T-cell (primary cell): ENCODE measurements at regions not wholly inside any gene's neighbourhood (a gene's known extent, or its start where the extent isn't known, plus 50 kb on each side); places are given as distances from the start of the nearest gene placed in this dataset.

Source experiments
- ATAC-seq, 4 experiments: fragments of 200-7000 bp in 3 of 4; fragments of 150-1000 bp in 1 of 4; cut with Tn5 transposase; replicated peaks in 1 of 4; 1 replicate in 3 of 4; 2 replicates in 1 of 4; pipeline ENCODE4 v1.10.0; 2021; ENCODE audit warnings: moderate library complexity in 3 of 4, mild to moderate bottlenecking in 2 of 4, moderate number of reproducible peaks in 1 of 4
- CTCF ChIA-PET, 2 donors: fragments of 300-600 bp; sonication (Branson Sonifier 250); formaldehyde crosslinking; loops; one replicate each; lab custom pipeline; 2022; ENCODE audit warnings: antibody characterized with exemption in 2 of 2; lab: Charles Lee
- POLR2A ChIA-PET, 2 donors: fragments of 300-600 bp; sonication (Branson Sonifier 250); formaldehyde crosslinking; loops; one replicate each; lab custom pipeline; 2022; ENCODE audit warnings: antibody characterized with exemption in 2 of 2; lab: Charles Lee
- DNase-seq, 35 experiments: peaks; one replicate each; pipeline versions ENCODE4 v3.0.0 to v3.0.0-alpha.2; 2013 to 2023
- H3K27ac ChIP-seq: one replicate; pipeline ENCODE4 v1.5.1; 2013; ENCODE audit warnings: low read length
- H3K27me3 ChIP-seq, 2 experiments: replicated peaks in 1 of 2; 1 replicate in 1 of 2; 2 replicates in 1 of 2; pipeline versions ENCODE4 v1.6.1 to v1.7.0; 2013; ENCODE audit warnings: low read length in 1 of 2, mixed read lengths in 1 of 2; ENCODE audit not compliant: control insufficient read depth in 2 of 2, insufficient read depth in 2 of 2; ENCODE audit errors: extremely low read depth in 1 of 2
- H3K36me3 ChIP-seq, 2 donors: 1 replicate in 1 of 2; 2 replicates in 1 of 2; pipeline versions ENCODE4 v1.6.1 to v1.7.0; 2013; ENCODE audit warnings: low read length in 1 of 2; ENCODE audit not compliant: control insufficient read depth in 2 of 2, insufficient read depth in 1 of 2; ENCODE audit errors: extremely low read depth in 1 of 2
- H3K4me1 ChIP-seq, 2 experiments: 1 replicate in 1 of 2; 2 replicates in 1 of 2; pipeline versions ENCODE4 v1.6.1 to v1.7.0; 2013; ENCODE audit warnings: low read length in 2 of 2, mixed read lengths in 1 of 2; ENCODE audit not compliant: insufficient read depth in 2 of 2, control insufficient read depth in 1 of 2; ENCODE audit errors: extremely low read depth in 1 of 2
- H3K4me3 ChIP-seq, 2 donors: 1 replicate in 1 of 2; 2 replicates in 1 of 2; pipeline versions ENCODE4 v1.5.1 to v1.7.0; 2013; ENCODE audit warnings: mild to moderate bottlenecking in 2 of 2, low read length in 1 of 2, moderate library complexity in 1 of 2; ENCODE audit not compliant: control insufficient read depth in 1 of 2; ENCODE audit errors: extremely low read depth in 1 of 2
- H3K9me3 ChIP-seq: 2 replicates; pipeline ENCODE4 v1.7.0; 2013
- H3K27ac Mint-ChIP-seq, 2 donors: one replicate each; pipeline ENCODE4 v1.8.0; 2020 to 2021; ENCODE audit warnings: mild to moderate bottlenecking in 2 of 2, mixed read lengths in 2 of 2
- H3K27me3 Mint-ChIP-seq, 2 donors: one replicate each; pipeline ENCODE4 v1.8.0; 2021 to 2022; ENCODE audit warnings: mixed read lengths in 2 of 2
- H3K36me3 Mint-ChIP-seq: one replicate; pipeline ENCODE4 v1.8.0; 2021; ENCODE audit warnings: mixed read lengths
- H3K4me1 Mint-ChIP-seq, 3 donors: one replicate each; pipeline ENCODE4 v1.8.0; 2020 to 2022; ENCODE audit warnings: mixed read lengths in 3 of 3, mild to moderate bottlenecking in 1 of 3
- H3K4me3 Mint-ChIP-seq, 3 donors: one replicate each; pipeline ENCODE4 v1.8.0; 2020 to 2022; ENCODE audit warnings: mild to moderate bottlenecking in 3 of 3, mixed read lengths in 3 of 3, moderate library complexity in 3 of 3
- H3K9me3 Mint-ChIP-seq, 3 donors: one replicate each; pipeline ENCODE4 v1.8.0; 2020 to 2022; ENCODE audit warnings: mixed read lengths in 3 of 3
- WGBS: methylation state at CpG from one replicate; pipeline ENCODE4 v1.1.5; 2013; ENCODE audit warnings: missing lambda C conversion rate; ENCODE audit not compliant: insufficient coverage; 5-methylcytosine and 5-hydroxymethylcytosine counted together

- Mint-ChIP-seq H3K27ac (no peak overlapping the region), H3K9me3 (peaks cover 0 to 7% (median 0%) of the 10 kb centered on the region in 3 donors)
- no peak for ATAC-seq
Measured at GRCh38 chr18:22275706-22276333, 106.4 kb downstream of the GATA6 start.

GRCh38 chr18:22273101-22274039 is 104.0 kb downstream of the GATA6 start:
- H3K4me1 ChIP-seq = no peaks in the 10 kb centered on the region
- POLR2A ChIA-PET = interaction anchor here in 1 of 2 donors (0.6 kb wide), 1 partner anchor 16 kb away, joined by 3 read pairs; no protein-coding TSS in a partner anchor

More at GRCh38 chr18:22275706-22276333, 106.4 kb downstream of the GATA6 start:
- WGBS = 86% methylated on average over 8 of the region's 11 CpGs
- Mint-ChIP-seq H3K4me1 (no peaks in the 10 kb centered on the region), H3K4me3 (no peak overlapping the region), H3K27me3 (peaks cover 0 to 2% of the 10 kb centered on the region in 2 donors), H3K36me3 (no peaks in the 10 kb centered on the region)
- no peak for DNase-seq
- Histone ChIP-seq H3K4me3 (no peak overlapping the region), H3K27me3 (peaks cover 0 to 5% of the 10 kb centered on the region in 2 experiments), H3K9me3 (no peaks in the 10 kb centered on the region), H3K4me1 (no peaks in the 10 kb centered on the region), H3K27ac (no peak overlapping the region), H3K36me3 (no peaks in the 10 kb centered on the region)
- ChIA-PET CTCF (interaction anchor here in 1 of 2 donors (0.6 kb wide), 1 partner anchor 101 kb away, joined by 5 read pairs; no protein-coding TSS in a partner anchor), POLR2A (interaction anchor here in 1 of 2 donors (0.5 kb wide), 1 partner anchor 9 kb away, joined by 8 read pairs; no protein-coding TSS in a partner anchor)

GRCh38 chr18:22272242-22272641 is 102.9 kb downstream of the GATA6 start:
- Mint-ChIP-seq H3K4me1 (no peaks in the 10 kb centered on the region), H3K27me3 (peaks cover 3 to 5% of the 10 kb centered on the region in 2 donors), H3K4me3 (no peak overlapping the region), H3K36me3 (no peaks in the 10 kb centered on the region), H3K27ac (no peak overlapping the region), H3K9me3 (peaks cover 0 to 11% (median 0%) of the 10 kb centered on the region in 3 donors)
- DNase-seq (no peak), ATAC-seq (no peak)
- Histone ChIP-seq H3K9me3 (no peaks in the 10 kb centered on the region), H3K36me3 (no peaks in the 10 kb centered on the region), H3K4me3 (no peak overlapping the region), H3K4me1 (no peaks in the 10 kb centered on the region), H3K27me3 (no peaks in the 10 kb centered on the region), H3K27ac (no peak overlapping the region)
- ChIA-PET POLR2A (no interaction called here), CTCF (interaction anchor here in 1 of 2 donors (0.7 kb wide), 1 partner anchor 11 kb away, joined by 3 read pairs; no protein-coding TSS in a partner anchor)

More at GRCh38 chr18:22273101-22274039, 104.0 kb downstream of the GATA6 start:
- Histone ChIP-seq H3K4me3 (no peak overlapping the region), H3K36me3 (no peaks in the 10 kb centered on the region), H3K27ac (no peak overlapping the region), H3K9me3 (no peaks in the 10 kb centered on the region), H3K27me3 (no peaks in the 10 kb centered on the region)
- H3K9me3 Mint-ChIP-seq = peaks cover 0 to 11% (median 0%) of the 10 kb centered on the region in 3 donors
- CTCF ChIA-PET = no interaction called here
- no peak overlapping the region for H3K4me3 Mint-ChIP-seq
- no peaks in the 10 kb centered on the region for H3K4me1 Mint-ChIP-seq
- no peaks in the 10 kb centered on the region for H3K36me3 Mint-ChIP-seq
- H3K27ac Mint-ChIP-seq = no peak overlapping the region
- H3K27me3 Mint-ChIP-seq = peaks cover 0 to 5% of the 10 kb centered on the region in 2 donors
- no peak for ATAC-seq
- WGBS = no CpG with 5 or more reads among the region's 5 CpGs
- DNase-seq = no peak

GRCh38 chr18:22271030-22271429 is 101.6 kb downstream of the GATA6 start:
- Histone ChIP-seq H3K27me3 (no peaks in the 10 kb centered on the region), H3K27ac (no peak overlapping the region), H3K9me3 (no peaks in the 10 kb centered on the region), H3K4me3 (no peak overlapping the region), H3K4me1 (no peaks in the 10 kb centered on the region), H3K36me3 (no peaks in the 10 kb centered on the region)
- Mint-ChIP-seq H3K4me3 (no peak overlapping the region), H3K27ac (no peak overlapping the region), H3K27me3 (peaks cover 3 to 5% of the 10 kb centered on the region in 2 donors), H3K9me3 (peaks cover 0 to 11% (median 0%) of the 10 kb centered on the region in 3 donors), H3K36me3 (no peaks in the 10 kb centered on the region), H3K4me1 (no peaks in the 10 kb centered on the region)
- ATAC-seq = no peak
- WGBS = 73% methylated on average over 1 of the region's 1 CpG
- no peak for DNase-seq
- ChIA-PET CTCF (interaction anchor here in 1 of 2 donors (0.6 kb wide), 1 partner anchor 94 kb away, joined by 4 read pairs; no protein-coding TSS in a partner anchor), POLR2A (no interaction called here)

GRCh38 chr18:22268641-22269128 is 99.3 kb downstream of the GATA6 start:
- no CpG with 5 or more reads among the region's 4 CpGs for WGBS
- Mint-ChIP-seq H3K9me3 (peaks cover 0 to 4% (median 0%) of the 10 kb centered on the region in 3 donors), H3K4me3 (no peak overlapping the region), H3K27ac (no peak overlapping the region), H3K27me3 (peaks cover 3 to 5% of the 10 kb centered on the region in 2 donors), H3K36me3 (no peaks in the 10 kb centered on the region), H3K4me1 (no peaks in the 10 kb centered on the region)
- Histone ChIP-seq H3K27me3 (peaks cover 0 to 4% of the 10 kb centered on the region in 2 experiments), H3K36me3 (no peaks in the 10 kb centered on the region), H3K9me3 (no peaks in the 10 kb centered on the region), H3K4me3 (no peak overlapping the region), H3K4me1 (peaks cover 0 to 4% of the 10 kb centered on the region in 2 experiments), H3K27ac (no peak overlapping the region)
- POLR2A ChIA-PET = no interaction called here
- CTCF ChIA-PET = no interaction called here
- DNase-seq (no peak), ATAC-seq (no peak)

GRCh38 chr18:22267697-22268096 is 98.3 kb downstream of the GATA6 start:
- peaks cover 3 to 5% of the 10 kb centered on the region in 2 donors for H3K27me3 Mint-ChIP-seq
- no peak overlapping the region for H3K27ac Mint-ChIP-seq
- Histone ChIP-seq H3K4me1 (peaks cover 0 to 12% of the 10 kb centered on the region in 2 experiments), H3K27me3 (peaks cover 0 to 4% of the 10 kb centered on the region in 2 experiments), H3K36me3 (no peaks in the 10 kb centered on the region), H3K9me3 (no peaks in the 10 kb centered on the region), H3K27ac (no peak overlapping the region), H3K4me3 (no peak overlapping the region)
- ChIA-PET POLR2A (no interaction called here), CTCF (no interaction called here)
- peaks cover 0 to 5% (median 0%) of the 10 kb centered on the region in 3 donors for H3K4me1 Mint-ChIP-seq
- WGBS = 91% methylated on average over 4 of the region's 8 CpGs
- H3K36me3 Mint-ChIP-seq = no peaks in the 10 kb centered on the region
- H3K4me3 Mint-ChIP-seq = no peak overlapping the region
- H3K9me3 Mint-ChIP-seq = peaks cover 0 to 4% (median 0%) of the 10 kb centered on the region in 3 donors
- DNase-seq = no peak
- ATAC-seq = no peak
